CD4-positive, alpha-beta T cell treated with Interleukin-1 beta for 1 hour (primary cell): ENCODE measurements at regions not wholly inside any gene's neighbourhood (a gene's known extent, or its start where the extent isn't known, plus 50 kb on each side); places are given as distances from the start of the nearest gene placed in this dataset.

Source experiments
- DNase-seq, 2 donors: peaks; one replicate each; pipeline ENCODE4 v3.0.0-alpha.2; 2020 to 2022

DNA sequence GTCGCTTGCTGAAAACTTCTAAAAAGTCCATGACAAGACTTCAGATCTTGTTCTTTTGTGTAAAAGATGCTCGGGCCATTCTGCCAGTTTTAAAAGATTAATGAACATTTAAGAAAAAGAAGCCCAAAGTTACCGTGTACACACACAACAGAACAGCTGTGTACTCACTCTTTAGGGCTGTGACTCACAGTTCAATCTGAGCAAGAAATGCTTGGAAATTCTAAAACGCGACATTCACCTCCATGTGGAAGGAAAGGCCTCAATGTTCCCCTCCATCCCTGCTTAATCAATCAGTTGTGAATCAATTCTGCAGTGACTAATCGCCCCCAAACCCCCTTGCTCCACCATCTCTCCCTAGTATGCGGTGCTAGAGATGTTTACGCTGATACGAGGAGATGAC lies 609.9 kb upstream of the SALL1 start:
- no peak for DNase-seq

DNA sequence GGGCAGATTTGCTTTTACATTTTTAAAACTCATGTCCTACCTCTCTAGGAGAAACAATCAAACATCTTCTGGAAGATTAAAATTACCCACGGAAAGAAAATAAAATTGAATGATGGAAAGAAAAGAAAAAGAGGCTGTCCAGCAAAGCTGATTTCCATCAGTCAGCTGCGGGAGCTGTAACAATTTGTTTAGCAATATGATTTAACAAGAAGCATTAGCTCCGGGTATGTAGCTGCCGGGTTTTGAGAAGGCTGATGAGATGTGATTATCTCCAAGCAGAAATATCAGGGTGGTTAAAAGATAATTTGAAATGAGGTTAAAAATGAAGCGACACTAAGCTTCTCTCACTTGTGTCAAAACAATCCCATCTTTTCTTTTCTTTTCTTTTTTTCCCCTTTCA lies 608.9 kb upstream of the SALL1 start:
- no peak for DNase-seq

DNA sequence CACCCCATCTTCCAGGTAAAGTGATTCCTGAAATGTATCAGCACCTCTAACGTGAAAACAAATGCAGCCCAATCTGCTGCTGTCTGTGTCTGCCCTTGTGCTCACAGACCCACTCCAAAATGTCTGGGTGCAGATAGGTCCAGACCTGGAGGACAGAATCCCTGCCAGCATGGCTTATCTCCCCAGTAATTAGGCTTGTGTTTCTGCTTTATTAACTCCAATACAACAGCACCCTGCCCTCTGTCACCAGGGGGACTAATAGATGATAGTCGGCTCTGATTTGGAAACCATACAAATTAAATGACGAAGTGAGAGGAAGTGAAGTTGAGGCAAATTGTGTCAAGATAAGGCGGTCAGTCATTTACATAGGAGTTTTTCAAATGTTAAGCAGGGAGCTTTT lies 608.3 kb upstream of the SALL1 start:
- no peak for DNase-seq

DNA sequence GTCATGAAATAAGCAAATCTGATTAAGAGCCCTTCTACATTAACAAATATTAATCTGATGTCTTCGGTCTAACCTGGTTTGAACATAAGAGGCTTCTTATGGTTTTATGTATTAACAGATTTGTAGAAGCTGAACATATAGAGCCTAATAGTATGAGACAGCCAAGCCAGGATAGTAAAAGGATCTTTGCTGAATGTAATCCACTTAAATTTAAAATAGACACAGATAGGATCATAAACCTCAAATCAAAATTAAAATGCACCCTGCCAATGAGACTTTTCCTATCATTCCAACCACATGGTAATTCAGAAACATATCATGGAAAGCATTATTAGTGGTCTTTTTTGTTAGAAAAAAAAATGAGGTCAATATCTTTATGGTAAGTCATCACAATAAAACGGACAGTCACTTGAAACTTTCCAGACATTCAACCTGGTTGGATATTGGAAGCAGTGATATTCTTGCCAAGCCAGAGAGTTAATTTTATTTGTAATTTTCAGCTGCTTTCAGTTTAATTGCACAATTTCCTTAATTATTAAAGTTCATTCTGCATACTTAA lies 606.9 kb upstream of the SALL1 start:
- no peak for DNase-seq

DNA sequence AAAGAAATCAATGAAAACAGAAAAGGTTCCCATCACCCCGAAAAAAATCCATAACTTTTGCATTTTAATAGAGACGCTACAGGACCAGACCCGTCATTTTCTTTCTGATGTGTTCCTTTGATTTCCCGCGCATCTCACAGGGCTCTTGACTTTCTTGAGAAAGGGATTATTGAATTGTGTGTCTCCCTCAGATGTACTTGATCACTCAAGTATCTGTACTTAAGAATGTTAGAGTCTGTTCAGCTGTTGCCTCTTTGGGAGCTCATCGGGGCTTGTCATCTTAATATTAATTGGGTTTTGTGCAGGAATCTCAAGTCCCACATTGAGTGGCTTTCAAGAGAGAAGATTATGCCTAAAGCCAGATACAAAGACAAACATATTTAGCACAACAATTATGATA lies 606.4 kb upstream of the SALL1 start:
- no peak for DNase-seq

DNA sequence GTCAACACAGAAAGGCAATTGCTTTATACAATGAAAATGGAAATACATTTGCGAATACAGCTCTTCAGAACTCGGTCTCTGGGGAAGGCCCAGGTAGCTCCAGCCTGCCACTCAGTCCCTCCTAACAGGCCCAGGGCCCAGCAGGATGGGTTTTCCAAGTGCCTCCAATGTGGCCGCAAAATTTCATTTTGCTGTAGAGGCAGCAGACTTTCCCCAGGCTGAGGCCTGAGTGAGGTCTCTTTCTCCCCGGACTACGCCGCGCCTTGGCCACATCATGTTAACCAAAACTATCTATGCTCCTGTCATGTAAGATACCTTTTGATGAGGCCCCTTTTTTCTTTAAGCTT lies 606.0 kb upstream of the SALL1 start:
- DNase-seq = no peak

DNA sequence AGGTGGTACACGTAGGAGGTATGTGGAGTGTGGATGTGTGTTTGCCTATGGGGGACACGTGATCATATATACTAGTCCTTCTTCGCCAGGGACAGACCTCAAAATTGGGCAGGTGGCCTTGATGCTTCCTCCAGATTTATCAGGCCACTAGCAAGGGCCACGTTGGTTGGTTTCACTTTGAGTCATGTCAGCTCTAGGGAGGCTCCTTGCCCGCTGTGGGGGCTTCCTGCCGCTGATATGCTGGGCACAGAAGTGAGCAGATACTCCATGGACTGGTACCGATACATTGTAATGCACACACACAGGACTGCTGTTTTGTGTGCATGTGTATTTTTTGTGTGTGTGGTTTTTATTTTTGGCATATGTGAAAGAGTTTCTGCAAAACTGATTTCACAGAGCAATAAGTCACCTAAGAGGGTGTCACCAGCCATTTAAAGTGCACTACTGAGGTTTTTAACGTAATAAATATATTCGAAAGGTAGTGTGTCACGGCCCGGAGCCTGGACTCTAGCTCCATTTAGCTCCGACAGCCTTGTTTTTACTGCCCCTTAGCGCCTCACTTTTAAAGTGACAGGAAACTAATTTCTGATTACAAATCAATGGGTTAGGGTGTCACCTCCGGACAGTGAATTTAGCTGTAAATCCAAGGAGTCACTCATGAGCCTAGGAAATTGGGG lies 605.5 kb upstream of the SALL1 start:
- DNase-seq = no peak

DNA sequence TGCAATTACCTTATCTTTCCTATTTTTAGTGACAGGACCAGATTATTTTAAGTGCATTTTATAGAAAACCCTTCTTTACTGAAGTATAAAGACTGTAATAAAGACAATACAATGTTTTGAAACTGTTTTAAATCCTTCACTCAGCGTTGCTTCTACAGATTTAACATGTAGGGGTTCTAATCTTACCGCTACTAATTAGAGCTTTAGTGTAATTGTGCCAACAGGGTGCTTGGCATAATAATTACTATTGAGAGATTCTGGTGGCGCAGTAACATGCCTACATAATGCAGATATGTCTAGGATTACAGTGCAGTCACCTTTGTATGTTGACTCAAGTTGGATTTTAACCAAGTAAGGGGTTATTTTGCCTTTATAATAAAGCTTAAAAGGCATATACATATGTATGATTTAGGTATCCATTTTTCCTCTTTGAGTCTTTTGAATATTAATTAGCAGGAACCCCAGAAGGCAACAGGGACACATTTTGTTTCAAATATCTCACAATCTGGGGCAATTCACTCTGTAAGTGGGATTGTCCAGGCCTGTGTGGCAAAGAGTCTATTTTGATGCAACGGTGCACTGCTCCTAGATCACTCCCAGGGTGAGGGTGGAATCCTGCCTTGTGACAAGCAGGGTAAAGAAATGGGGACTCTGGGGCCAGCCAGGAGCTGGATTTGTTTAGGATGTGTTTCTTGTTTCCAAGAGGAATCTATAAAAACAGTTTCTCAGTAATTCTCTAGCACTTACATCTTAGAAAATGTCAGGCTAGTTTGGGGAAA lies 604.7 kb upstream of the SALL1 start:
- DNase-seq = no peak

DNA sequence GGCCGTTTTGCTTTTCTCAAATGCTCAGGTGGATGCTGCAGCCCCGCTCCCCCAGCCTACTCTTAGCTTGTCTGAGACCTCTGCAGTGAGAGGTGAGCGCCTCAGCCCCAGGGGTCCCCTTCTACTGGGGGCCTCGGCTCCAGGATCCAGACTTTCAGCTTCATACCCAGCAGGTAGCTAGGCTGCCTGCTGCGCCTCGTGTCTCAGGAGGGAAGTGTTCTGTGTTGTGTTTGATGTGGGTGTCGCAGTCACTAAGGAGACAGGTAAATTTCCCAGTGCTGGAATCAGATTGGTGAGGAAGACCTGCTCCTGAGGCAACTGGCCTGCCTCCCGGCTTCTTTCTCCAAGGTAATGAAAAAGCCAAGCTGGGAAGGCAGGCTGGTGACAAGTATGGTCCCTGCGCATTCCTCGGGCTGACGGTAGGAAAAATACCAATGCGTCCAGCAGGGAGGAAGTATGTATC lies 604.0 kb upstream of the SALL1 start:
- no peak for DNase-seq

DNA sequence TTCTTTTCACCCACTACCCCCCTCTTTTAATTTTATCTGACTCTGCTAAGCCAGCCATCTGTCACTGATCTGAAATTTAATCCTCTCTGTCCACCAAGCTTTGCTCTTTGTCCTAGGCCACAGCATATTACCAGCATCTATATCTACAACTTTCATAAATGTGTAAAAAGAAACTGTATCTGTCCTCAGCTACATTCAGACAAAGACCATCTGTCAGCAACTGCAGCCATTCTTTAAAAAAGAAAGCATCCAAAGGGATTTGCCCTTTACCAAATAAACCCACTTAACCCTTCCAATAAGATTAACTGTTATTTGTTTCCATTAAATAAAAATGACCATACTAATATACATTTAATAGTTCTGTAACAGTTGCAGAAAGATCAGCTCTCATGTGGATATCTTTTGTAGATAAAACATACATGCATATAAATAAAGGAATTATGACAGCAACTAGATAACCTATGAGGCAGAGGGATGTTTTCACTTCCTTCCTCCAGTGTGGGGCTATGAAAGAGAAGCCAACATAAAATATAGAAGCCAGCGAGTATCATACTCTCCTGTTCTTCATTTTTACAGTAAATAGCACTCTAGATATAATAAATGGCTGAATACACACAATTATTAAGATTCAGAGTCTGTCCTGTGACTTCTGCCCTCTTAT lies 602.5 kb upstream of the SALL1 start:
- no peak for DNase-seq

DNA sequence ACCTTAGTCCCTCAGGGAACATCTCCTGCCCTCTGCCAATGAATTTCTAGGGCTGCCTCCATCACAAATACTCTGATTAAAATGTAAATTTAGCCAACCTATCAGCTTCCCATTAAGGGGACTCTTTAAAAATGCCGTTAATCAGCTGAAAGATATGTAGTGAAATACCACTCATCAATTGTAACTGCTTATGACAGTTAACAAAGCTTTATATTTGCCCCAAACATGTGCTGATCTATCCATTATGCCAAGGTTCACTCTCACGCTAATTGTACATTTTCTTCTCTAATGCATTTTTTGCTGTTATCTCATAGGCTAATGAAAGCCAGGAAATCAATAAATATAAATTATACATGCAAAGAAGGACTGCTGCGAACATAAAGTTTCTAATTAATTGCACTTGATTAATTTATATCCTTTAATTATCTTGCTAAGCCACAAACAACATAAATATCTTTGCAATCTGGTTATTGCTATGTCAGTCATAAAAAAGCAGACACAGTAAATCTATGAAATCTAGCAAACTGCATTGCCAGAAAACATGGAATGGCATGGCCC lies 601.4 kb upstream of the SALL1 start:
- no peak for DNase-seq

DNA sequence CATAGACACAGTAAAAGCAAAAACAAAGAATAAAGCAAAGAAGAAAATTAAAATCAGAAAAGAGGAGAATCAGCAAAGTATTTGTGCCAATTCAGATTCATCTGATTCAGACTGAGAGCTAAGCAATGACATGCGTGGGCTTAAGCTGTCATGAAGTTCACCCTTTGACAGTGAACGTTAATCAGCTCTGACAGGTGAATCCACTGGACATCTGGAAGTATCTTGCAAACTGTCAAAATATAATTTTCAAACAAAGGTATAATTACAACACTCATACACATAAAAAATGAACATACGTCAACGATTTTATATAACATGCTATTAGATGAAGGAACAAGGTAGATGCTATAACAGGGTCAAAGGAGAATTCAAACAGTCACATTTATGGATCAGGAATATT lies 596.3 kb upstream of the SALL1 start:
- no peak for DNase-seq

DNA sequence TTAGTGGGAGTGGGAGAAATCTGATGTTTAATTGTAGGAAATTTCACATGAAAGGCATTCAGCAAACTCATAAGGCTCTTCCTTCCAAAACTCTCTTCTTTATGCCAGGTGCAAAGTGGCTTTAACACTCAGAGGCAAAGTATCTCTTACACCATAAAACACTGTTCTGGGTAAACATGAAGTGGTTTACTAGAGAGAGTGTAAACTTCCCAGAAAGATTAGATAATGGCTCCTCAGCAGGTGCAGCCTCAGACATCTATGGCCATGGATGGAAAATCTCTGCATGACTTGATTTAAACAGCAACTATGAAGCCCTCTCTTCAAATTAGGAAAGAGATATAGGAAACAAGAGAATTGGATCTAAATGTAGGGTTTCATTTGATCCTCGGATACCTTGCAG lies 583.1 kb upstream of the SALL1 start:
- no peak for DNase-seq

DNA sequence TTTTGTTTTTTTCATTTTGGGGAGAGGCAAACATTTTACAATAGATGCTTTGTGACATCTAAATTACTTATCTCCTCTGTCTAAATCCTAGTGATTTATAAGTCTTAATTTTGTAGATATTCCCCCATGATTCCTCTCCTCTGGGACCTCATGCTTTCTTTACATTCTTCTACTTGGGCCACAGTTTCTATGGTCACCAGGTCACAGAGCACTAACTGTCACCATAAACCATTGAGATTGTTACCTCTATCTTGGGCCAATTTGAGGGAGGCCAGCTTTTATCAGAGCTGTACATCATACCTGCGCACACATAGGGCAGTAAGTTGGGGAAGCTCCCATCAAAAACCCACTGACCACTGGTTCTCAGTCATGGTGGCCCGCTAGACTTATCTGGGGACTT lies 582.1 kb upstream of the SALL1 start:
- DNase-seq = no peak

DNA sequence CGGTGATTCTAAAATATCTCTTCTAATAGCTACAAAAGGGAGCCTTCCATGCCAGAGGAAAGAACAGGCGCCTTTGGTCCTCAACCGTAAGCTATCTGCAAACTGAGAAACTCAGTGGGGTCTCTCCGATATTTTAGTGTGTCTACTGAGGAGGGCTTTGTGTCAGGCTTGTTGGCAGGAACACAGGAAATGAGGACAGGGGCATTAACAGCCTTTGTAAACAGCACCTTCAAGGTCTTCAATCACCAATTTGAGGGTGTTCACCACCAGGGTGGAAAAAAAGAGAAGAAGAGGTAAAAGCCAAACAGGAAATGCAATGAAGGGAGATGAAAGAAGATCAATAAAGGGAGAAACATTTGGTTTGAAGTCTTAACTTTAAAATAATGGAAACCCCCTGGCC lies 580.1 kb upstream of the SALL1 start:
- DNase-seq = no peak

DNA sequence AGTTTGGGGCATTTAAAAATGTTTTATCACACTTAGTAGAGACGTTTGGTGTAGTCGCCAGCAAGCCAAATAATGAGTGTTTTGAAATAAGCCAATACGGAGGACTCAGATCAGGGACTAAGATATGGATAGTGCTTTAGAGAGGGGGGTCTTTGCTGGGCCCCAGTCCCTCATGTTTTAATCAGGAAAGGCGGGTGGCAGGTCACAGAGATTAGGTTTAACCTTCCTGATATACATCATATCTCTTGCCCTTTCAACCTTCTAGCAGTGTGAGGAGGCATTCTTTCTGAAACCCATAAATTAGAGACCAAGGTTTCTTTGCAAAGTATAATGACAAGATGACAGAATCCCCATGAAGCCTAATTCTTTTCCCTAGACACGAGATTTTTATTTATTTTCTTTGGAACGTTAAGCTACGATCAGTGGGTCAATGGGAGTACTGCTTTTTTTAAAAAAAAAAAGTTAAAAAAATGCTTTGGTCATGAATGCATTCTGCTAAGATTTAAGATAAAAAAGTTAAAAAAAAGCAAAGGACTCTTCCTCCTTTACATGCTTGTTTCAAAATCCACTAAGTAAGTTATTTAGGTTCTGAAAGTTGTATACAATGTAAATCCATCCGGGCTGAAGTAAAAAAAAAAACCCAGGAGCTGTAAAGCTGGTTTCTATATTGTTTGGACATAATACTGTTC lies 572.1 kb upstream of the SALL1 start:
- DNase-seq = no peak

DNA sequence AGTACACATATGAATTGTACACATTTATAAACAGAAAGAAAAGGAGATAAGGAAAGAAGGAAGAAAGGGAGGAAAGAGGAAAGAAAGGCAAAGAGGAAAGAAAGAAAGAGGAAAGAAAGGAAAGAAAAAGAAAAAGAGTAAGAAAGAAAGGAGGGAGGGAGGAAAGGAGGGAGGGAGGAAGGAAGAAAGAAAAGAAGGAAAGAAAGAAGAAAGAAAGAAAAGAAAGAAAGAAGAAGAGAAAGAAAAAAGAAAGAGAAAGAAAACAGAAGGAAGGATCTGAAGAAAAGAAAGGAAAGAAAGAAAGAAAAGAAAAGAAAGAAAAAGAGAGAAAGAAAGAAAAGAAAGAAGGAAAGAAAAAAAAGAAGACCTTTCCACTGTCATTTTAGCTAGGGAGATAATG lies 571.4 kb upstream of the SALL1 start:
- DNase-seq = no peak

DNA sequence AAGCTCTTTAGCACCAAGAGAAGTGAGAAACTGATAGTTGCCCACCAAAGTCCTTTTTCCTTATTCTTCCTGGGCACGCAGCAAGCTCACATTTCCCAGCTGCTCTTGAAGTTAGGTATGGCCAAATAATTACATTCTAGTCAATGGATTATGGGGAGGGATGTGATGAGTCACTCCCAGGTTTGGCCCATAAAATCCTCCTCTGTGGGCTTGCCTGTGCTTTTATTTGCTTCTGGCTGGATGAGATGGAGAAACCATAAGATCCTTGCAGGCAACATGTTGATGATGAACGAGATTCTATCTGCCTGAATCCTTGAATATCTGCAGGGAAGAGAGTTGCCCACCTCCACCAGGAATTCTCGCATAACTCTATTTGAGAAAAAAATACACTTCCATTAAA lies 568.3 kb upstream of the SALL1 start:
- no peak for DNase-seq

DNA sequence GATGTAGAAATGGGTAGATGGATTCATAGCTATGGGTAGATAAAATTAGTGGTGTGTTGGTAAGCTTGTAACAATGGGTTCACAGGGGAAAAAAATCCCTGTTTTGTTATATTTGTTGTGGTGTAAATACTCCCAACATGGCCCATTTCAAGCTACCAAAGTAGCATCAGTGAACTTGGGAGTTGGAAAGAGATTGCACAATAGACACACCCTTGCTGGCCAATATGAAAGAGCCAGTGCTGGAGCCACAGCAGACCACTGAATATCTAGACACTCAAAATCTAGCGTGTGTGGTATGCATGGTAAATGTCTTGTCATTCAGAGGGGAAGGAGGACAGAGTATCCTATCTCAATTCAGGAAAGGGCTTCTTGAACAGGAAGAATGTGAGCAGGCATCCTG lies 565.1 kb upstream of the SALL1 start:
- no peak for DNase-seq

DNA sequence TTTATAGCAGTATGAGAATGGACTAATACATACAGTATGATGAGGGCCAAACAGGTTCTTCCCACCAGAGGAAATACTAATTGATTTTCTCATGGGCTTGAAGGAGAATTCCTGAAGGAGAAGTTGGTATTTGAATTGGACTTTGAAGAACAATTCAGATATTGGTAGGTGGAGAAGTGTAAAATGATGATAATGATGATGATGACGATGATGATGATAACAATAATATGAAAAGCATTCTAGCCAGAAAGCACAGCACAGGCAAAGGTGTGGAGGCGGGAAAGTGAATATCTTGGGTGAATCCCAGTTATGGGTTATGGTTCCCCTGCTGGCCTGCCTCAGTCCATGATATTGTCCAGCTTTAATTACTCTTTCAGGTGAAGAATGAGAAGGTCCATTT lies 562.4 kb upstream of the SALL1 start:
- no peak for DNase-seq

DNA sequence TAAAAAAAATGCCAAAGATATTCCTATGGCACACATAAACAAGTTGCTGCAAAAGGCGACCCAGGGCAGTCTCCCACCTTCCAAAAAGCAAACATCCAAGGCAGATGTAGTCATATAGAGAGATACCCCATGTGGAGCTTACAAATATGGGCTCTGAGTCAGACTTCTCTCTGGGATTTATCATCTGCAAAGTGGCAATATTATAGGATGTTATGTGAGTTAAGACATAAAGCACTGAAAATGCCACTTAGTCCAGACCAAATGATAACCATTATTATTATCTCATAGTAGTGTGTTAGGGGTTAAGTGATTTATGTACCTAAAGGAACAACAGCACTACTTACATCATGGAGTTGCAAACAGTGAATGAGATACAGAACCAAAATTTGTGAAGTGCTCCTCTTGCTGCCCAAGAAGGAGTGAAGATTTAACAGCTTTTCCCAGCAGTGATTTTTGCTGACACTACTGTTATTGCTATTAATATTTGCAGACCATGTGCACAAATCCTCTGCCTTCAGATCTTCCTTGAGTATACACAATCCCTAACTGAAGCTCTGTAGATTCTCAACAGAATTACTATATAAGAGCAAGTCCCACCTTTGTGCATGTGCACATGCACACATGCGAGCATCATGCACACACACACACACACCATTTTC lies 560.0 kb upstream of the SALL1 start:
- no peak for DNase-seq

DNA sequence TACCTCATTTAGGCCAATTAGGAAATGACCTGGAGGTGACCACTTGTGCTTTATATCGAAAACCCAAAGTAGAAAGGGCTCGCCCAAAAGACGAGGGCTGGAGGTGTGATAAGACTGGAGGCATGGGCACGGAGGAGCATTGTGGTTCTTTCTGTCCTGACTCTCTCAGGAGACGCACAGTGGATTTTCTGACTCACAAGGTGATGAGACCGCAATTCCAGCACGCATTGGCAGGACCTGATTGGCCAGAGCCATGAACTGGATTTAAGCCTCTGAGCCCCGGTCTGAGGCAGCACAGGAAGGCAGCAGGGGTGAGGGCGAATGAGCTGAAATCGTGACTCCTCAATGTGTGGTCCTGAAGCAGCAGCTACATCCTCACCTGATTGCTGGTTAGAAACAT lies 559.1 kb upstream of the SALL1 start:
- DNase-seq = no peak

DNA sequence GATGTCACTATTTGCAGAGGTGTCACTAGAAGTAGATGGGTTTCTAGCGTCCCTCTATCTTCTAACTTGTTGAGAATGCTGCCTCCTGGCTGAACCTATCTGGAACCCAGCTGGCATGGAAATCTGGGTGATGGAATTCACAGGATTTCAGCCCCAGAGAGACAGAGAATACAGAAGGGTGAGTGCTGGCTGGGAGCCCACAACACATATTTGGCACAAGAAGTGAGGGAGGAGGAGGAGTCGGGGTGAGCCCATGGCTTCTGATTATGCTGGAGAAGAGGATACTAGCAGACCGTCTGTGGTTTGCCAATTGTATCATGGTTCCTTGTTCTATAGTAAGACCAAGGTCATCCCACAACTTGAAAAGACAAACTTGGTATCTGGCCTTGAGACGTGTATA lies 557.8 kb upstream of the SALL1 start:
- no peak for DNase-seq
